NB4 (cell line): ENCODE measurements at regions not wholly inside any gene's neighbourhood (a gene's known extent, or its start where the extent isn't known, plus 50 kb on each side); places are given as distances from the start of the nearest gene placed in this dataset.

ENCODE experiments used
- CTCF ChIP-seq: IDR thresholded peaks from one replicate; pipeline ENCODE4 v1.5.1; 2012; ENCODE audit warnings: low read depth, low read length
- MAX ChIP-seq: IDR thresholded peaks from 2 replicates; pipeline ENCODE4 v1.6.1; 2011; ENCODE audit warnings: low read depth, low read length
- POLR2A ChIP-seq: IDR thresholded peaks from 2 replicates; pipeline ENCODE4 v1.6.1; 2011; ENCODE audit warnings: mild to moderate bottlenecking; ENCODE audit not compliant: insufficient read length; ENCODE audit errors: extremely low read depth

- no peak for TF ChIP-seq CTCF
- TF ChIP-seq MAX: no peak
- TF ChIP-seq POLR2A: no peak
Measured at GRCh38 chr10:56466005-56466404, 104.9 kb upstream of the ZWINT start.
